Vagina (tissue), 2 donors: ENCODE measurements at regions not wholly inside any gene's neighbourhood (a gene's known extent, or its start where the extent isn't known, plus 50 kb on each side); places are given as distances from the start of the nearest gene placed in this dataset.
"Not testable (repeated sequence)": the region's sequence is repeated elsewhere in the genome, so short reads cannot be mapped to it uniquely, and the experiment has no call there.

Source experiments
- DNase-seq, 2 donors: peaks; one replicate each; pipeline ENCODE4 v3.0.0-alpha.2; 2017; ENCODE audit errors: extremely low spot score in 2 of 2
- H3K27ac ChIP-seq: fragments of 200-600 bp; sonication (generic); one replicate; pipeline ENCODE4 v1.5.1; 2019
- H3K27me3 ChIP-seq: fragments of 200-600 bp; sonication (generic); one replicate; pipeline ENCODE4 v1.5.1; 2019
- H3K36me3 ChIP-seq, 2 donors: fragments of 200-600 bp; sonication (generic); one replicate each; pipeline ENCODE4 v1.5.1; 2017 to 2019
- H3K4me1 ChIP-seq: fragments of 200-600 bp; sonication (generic); one replicate; pipeline ENCODE4 v1.5.1; 2019
- H3K4me3 ChIP-seq, 2 donors: fragments of 200-600 bp; sonication (generic); 1 replicate in 1 of 2; 2 replicates in 1 of 2; pipeline ENCODE4 v1.5.1; 2016 to 2019
- H3K9me3 ChIP-seq: fragments of 200-600 bp; sonication (generic); one replicate; pipeline ENCODE4 v1.5.1; 2019
- POLR2A ChIP-seq, 2 donors: fragments of 450-650 bp; IDR thresholded peaks; one replicate each; pipeline ENCODE4 v1.6.1; 2017; ENCODE audit warnings: antibody characterized with exemption in 2 of 2, mild to moderate bottlenecking in 2 of 2, moderate library complexity in 2 of 2
- POLR2AphosphoS5 ChIP-seq, 2 donors: sonication (generic); formaldehyde crosslinking; IDR thresholded peaks; one replicate each; pipeline ENCODE4 v1.9.0; 2017; ENCODE audit warnings: antibody characterized with exemption in 2 of 2, mild to moderate bottlenecking in 2 of 2, low read depth in 1 of 2; ENCODE audit not compliant: insufficient read depth in 1 of 2
- intact Hi-C: fragments of 100-400 bp; cut with DNase I; formaldehyde crosslinking; loops from one replicate; pipeline ENCODE4 v1.15.1; 2023
- TF ChIP-seq, protein P1 (sequence below), 3 experiments: fragments of 450-650 bp in 2 of 3; fragments of 200-600 bp in 1 of 3; sonication (generic) in 1 of 3; IDR thresholded peaks; one replicate each; pipeline ENCODE4 v1.5.1; 2017 to 2019; ENCODE audit warnings: antibody characterized with exemption in 3 of 3, mild to moderate bottlenecking in 2 of 3, moderate library complexity in 2 of 3

DNA sequence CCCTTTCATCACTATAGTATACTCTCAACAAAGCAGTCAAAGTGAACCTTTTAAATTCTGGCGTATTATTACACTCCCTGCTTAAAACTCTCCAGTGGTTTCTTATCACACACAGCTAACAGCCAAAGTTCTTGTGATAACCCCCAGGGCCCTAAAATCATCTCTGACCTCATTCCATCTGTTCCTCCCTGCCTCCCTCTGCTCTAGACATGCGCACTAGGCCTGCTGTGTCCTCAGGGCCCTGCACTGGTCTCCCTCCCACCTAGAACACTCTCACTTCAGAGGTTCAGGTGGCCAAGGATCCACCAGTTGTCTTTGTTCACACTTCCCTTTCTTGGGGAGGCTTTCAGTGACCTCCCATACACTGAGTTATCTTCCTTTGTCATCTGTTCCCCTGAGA is 603.4 kb downstream of the DSC3 start:
- no peaks in the 10 kb centered on the region for H3K27me3 ChIP-seq
- no peak overlapping the region for H3K27ac ChIP-seq
- no peaks in the 10 kb centered on the region for H3K4me1 ChIP-seq
- H3K36me3 ChIP-seq = no peaks in the 10 kb centered on the region
- no peaks in the 10 kb centered on the region for H3K9me3 ChIP-seq
- no peak for TF ChIP-seq POLR2AphosphoS5 (IDR thresholded peaks at IDR 0.05; ENCODE audit: insufficient read depth in 1 of 2, low read depth in 1 of 2)
- intact Hi-C loops = no loop called here
- DNase-seq = no peak
- no peak overlapping the region for H3K4me3 ChIP-seq

DNA sequence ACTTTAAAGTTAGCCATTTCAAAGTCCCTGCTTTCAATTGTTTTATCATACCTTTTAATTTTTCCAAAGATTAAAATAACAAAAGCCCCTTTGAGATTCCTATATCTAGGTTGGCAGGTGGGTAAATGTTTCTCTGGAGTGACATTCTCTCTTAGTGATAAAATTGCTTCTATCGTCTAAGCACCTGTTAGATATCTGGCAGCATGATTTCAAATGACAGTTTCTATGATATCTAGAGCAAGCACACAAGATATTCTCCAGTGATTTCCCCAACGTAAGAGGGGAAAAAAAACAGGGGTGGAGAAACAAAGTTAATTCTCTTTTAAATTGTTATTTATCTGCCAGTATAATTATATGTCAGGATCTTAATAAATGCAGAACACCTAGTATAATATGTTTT is 610.2 kb downstream of the DSC3 start:
- H3K27me3 ChIP-seq = no peaks in the 10 kb centered on the region
- no peaks in the 10 kb centered on the region for H3K36me3 ChIP-seq
- TF ChIP-seq POLR2A (IDR thresholded peaks at IDR 0.05) = no peak
- no peak for TF ChIP-seq POLR2AphosphoS5 (IDR thresholded peaks at IDR 0.05; ENCODE audit: insufficient read depth in 1 of 2, low read depth in 1 of 2)
- TF ChIP-seq, protein P1, sequence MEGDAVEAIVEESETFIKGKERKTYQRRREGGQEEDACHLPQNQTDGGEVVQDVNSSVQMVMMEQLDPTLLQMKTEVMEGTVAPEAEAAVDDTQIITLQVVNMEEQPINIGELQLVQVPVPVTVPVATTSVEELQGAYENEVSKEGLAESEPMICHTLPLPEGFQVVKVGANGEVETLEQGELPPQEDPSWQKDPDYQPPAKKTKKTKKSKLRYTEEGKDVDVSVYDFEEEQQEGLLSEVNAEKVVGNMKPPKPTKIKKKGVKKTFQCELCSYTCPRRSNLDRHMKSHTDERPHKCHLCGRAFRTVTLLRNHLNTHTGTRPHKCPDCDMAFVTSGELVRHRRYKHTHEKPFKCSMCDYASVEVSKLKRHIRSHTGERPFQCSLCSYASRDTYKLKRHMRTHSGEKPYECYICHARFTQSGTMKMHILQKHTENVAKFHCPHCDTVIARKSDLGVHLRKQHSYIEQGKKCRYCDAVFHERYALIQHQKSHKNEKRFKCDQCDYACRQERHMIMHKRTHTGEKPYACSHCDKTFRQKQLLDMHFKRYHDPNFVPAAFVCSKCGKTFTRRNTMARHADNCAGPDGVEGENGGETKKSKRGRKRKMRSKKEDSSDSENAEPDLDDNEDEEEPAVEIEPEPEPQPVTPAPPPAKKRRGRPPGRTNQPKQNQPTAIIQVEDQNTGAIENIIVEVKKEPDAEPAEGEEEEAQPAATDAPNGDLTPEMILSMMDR (IDR thresholded peaks at IDR 0.05) = no peak

DNA sequence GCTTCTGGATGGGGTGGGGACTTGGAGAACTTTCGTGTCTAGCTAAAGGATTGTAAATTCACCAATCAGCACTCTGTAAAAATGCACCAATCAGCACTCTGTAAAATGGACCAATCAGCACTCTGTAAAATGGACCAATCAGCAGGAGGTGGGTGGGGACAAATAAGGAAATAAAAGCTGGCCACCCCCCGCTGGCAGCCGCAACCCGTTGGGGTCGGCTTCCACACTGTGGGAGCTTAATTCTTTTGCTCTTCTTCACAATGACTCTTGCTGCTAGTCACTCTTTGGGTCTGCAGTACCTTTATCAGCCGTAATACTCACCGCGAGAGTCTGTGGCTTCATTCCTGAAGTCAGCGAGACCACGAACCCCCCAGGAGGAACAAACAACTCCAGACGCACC is 623.1 kb downstream of the DSC3 start:
- intact Hi-C loops, DNase-seq, H3K4me1 ChIP-seq, H3K9me3 ChIP-seq, H3K36me3 ChIP-seq, H3K27me3 ChIP-seq, H3K4me3 ChIP-seq, H3K27ac ChIP-seq: not testable (repeated sequence)

More for the DNA sequence above, 610.2 kb downstream of the DSC3 start:
- no peaks in the 10 kb centered on the region for H3K4me1 ChIP-seq
- H3K9me3 ChIP-seq = no peaks in the 10 kb centered on the region
- no peak overlapping the region for H3K4me3 ChIP-seq
- no peak overlapping the region for H3K27ac ChIP-seq
- intact Hi-C loops = no loop called here
- DNase-seq = no peak

DNA sequence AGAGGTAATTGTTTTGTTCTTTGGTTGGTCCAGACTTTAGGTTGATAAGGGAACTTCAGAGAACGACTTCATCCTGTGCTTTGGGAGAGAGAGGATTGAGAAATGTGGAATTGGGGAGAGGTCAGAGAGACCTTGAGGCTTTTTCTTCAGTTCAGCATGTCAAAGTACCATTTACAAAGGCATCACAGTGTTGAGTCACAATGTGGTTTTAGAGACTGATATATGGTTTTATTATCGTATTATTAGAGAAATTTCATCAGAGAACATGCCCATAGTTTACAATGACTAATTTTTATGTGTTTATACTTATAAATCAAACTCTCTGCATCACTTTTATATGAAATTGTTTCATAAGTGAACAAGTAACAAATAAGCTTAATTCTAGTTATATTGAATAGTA is 626.6 kb downstream of the DSC3 start:
- Histone ChIP-seq H3K27me3 (no peaks in the 10 kb centered on the region), H3K27ac (no peak overlapping the region), H3K4me3 (no peak overlapping the region), H3K4me1 (no peaks in the 10 kb centered on the region), H3K36me3 (no peaks in the 10 kb centered on the region), H3K9me3 (no peaks in the 10 kb centered on the region)
- TF ChIP-seq, protein P1 (IDR thresholded peaks at IDR 0.05) = no peak
- no peak for TF ChIP-seq POLR2AphosphoS5 (IDR thresholded peaks at IDR 0.05; ENCODE audit: insufficient read depth in 1 of 2, low read depth in 1 of 2)
- TF ChIP-seq POLR2A (IDR thresholded peaks at IDR 0.05) = no peak
- DNase-seq = no peak
- intact Hi-C loops = no loop called here

DNA sequence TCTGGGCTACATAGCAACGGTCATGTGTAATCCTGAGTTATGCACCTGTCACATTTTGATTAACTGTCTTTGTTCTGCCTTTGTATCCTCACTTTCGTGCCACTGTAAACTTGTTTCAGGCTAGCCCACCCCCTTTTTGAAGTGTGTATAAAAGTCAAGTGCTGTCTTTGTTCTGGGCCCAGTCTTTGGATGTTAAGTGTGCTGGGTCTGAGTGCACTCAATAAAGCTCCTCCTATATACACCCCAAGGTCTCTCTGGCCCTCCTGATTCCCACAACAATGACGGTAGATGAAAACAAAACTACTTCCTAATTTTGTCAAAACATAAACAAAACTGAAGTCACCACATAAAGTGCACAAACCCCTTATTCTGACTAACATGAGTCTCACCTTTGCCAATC is 633.4 kb downstream of the DSC3 start:
- Histone ChIP-seq H3K4me3 (no peak overlapping the region), H3K36me3 (no peaks in the 10 kb centered on the region), H3K27ac (no peak overlapping the region), H3K9me3 (no peaks in the 10 kb centered on the region), H3K27me3 (no peaks in the 10 kb centered on the region), H3K4me1 (no peaks in the 10 kb centered on the region)
- intact Hi-C loops = no loop called here
- TF ChIP-seq, protein P1 (IDR thresholded peaks at IDR 0.05) = no peak
- TF ChIP-seq POLR2AphosphoS5 (IDR thresholded peaks at IDR 0.05; ENCODE audit: insufficient read depth in 1 of 2, low read depth in 1 of 2) (no peak), POLR2A (IDR thresholded peaks at IDR 0.05) (no peak)
- DNase-seq = no peak

DNA sequence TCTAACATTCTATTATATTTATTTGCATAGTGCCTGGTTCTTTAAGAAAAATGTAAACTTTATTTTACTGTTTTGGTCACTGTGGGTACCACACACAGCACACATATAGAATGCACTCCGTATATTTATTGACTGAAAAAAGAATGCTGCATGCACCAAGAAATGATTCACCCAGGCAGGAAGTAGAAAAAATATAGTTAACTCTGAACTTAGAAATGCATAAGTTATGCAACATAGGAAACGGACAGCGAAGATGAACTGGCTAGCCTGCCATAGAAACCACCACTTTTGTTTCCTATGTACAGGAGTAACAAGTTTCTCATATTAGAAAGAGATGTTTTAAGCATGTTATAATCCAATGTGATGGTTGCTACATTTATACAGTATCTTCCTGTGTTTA is 635.8 kb downstream of the DSC3 start:
- no peak for DNase-seq
- no peak overlapping the region for H3K27ac ChIP-seq
- H3K4me1 ChIP-seq = no peaks in the 10 kb centered on the region
- TF ChIP-seq POLR2A (IDR thresholded peaks at IDR 0.05) = no peak
- TF ChIP-seq, protein P1 (IDR thresholded peaks at IDR 0.05) = no peak
- TF ChIP-seq POLR2AphosphoS5 (IDR thresholded peaks at IDR 0.05; ENCODE audit: insufficient read depth in 1 of 2, low read depth in 1 of 2) = no peak
- H3K36me3 ChIP-seq = no peaks in the 10 kb centered on the region
- no peaks in the 10 kb centered on the region for H3K27me3 ChIP-seq
- intact Hi-C loops = no loop called here
- no peaks in the 10 kb centered on the region for H3K9me3 ChIP-seq
- no peak overlapping the region for H3K4me3 ChIP-seq
